ENCODE measurements at regions not wholly inside any gene's neighbourhood (a gene's known extent, or its start where the extent isn't known, plus 50 kb on each side); places are given as distances from the start of the nearest gene placed in this dataset.
"Not testable (repeated sequence)": the region's sequence is repeated elsewhere in the genome, so short reads cannot be mapped to it uniquely, and the experiment has no call there.

GRCh38 chr6:100322886-100323285, 141.8 kb downstream of the SIM1 start:
- DNase-seq: no peak

- DNase-seq: no peak
Measured at GRCh38 chr6:100320686-100321085, 144.0 kb downstream of the SIM1 start.

GRCh38 chr6:100317031-100317430, 147.7 kb downstream of the SIM1 start:
- DNase-seq: no peak

- DNase-seq: no peak
Measured at GRCh38 chr6:100314186-100314585, 150.5 kb downstream of the SIM1 start.

- DNase-seq: no peak
Measured at GRCh38 chr6:100311707-100312251, 152.9 kb downstream of the SIM1 start.

- no peak for DNase-seq
Measured at GRCh38 chr6:100309174-100309573, 155.5 kb downstream of the SIM1 start.

GRCh38 chr6:100307561-100307960, 157.2 kb downstream of the SIM1 start:
- DNase-seq: no peak

GRCh38 chr6:100305209-100305869, 159.4 kb downstream of the SIM1 start:
- DNase-seq: no peak

- DNase-seq: no peak
Measured at GRCh38 chr6:100304575-100304974, 160.1 kb downstream of the SIM1 start.

GRCh38 chr6:100301731-100302130, 163.0 kb downstream of the SIM1 start:
- DNase-seq: no peak

- no peak for DNase-seq
Measured at GRCh38 chr6:100300221-100300736, 164.4 kb downstream of the SIM1 start.

- DNase-seq: no peak
Measured at GRCh38 chr6:100296810-100297544, 167.7 kb downstream of the SIM1 start.

GRCh38 chr6:100295172-100295571, 169.5 kb downstream of the SIM1 start:
- DNase-seq: not testable (repeated sequence)

GRCh38 chr6:100289285-100289684, 175.4 kb downstream of the SIM1 start:
- no peak for DNase-seq

- DNase-seq: no peak
Measured at GRCh38 chr6:100288311-100288710, 176.4 kb downstream of the SIM1 start.

- DNase-seq: no peak
Measured at GRCh38 chr6:100283285-100283684, 181.4 kb downstream of the SIM1 start.

GRCh38 chr6:100281471-100281901, 183.2 kb downstream of the SIM1 start:
- no peak for DNase-seq

- DNase-seq: no peak
Measured at GRCh38 chr6:100276311-100277057, 188.2 kb downstream of the SIM1 start.

- no peak for DNase-seq
Measured at GRCh38 chr6:100274147-100274546, 190.6 kb downstream of the SIM1 start.

- DNase-seq: no peak
Measured at GRCh38 chr6:100271625-100272024, 193.1 kb downstream of the SIM1 start.

GRCh38 chr6:100271202-100271601, 193.5 kb downstream of the SIM1 start:
- no peak for DNase-seq

- no peak for DNase-seq
Measured at GRCh38 chr6:100269189-100269588, 195.5 kb downstream of the SIM1 start.

GRCh38 chr6:100268326-100268725, 196.4 kb downstream of the SIM1 start:
- DNase-seq: no peak
